ENCODE measurements at regions not wholly inside any gene's neighbourhood (a gene's known extent, or its start where the extent isn't known, plus 50 kb on each side); places are given as distances from the start of the nearest gene placed in this dataset.

GRCh38 chr5:96065685-96066385 is 104.2 kb upstream of the ELL2 start:
- TF ChIP-seq CTCF (IDR thresholded peaks at IDR 0.05) (no peak), POLR2A (IDR thresholded peaks at IDR 0.05) (no peak)
- Histone ChIP-seq H3K27me3 (no peaks in the 10 kb centered on the region), H3K27ac (no peak overlapping the region)

GRCh38 chr5:96064877-96065276 is 103.2 kb upstream of the ELL2 start:
- WGBS, 2 donors, result 94 to 97% methylated on average over 2 of the region's 2 CpGs

More at GRCh38 chr5:96065685-96066385, 104.2 kb upstream of the ELL2 start:
- H3K4me1 ChIP-seq, result no peaks in the 10 kb centered on the region
- H3K4me3 ChIP-seq, result no peak overlapping the region
- intact Hi-C loops (cut with DNase I; ENCODE audit: low total_unique reads), result no loop called here
- H3K36me3 ChIP-seq (ENCODE audit: low read depth, missing control alignments), result no peaks in the 10 kb centered on the region
- no peak for DNase-seq
- no peaks in the 10 kb centered on the region for H3K9me3 ChIP-seq

GRCh38 chr5:96062836-96063235 is 101.2 kb upstream of the ELL2 start:
- TF ChIP-seq CTCF (IDR thresholded peaks at IDR 0.05) (no peak), POLR2A (IDR thresholded peaks at IDR 0.05) (no peak)
- no peaks in the 10 kb centered on the region for H3K27me3 ChIP-seq
- intact Hi-C loops (cut with DNase I; ENCODE audit: low total_unique reads), result no loop called here
- no peak overlapping the region for H3K27ac ChIP-seq
- no peaks in the 10 kb centered on the region for H3K36me3 ChIP-seq (ENCODE audit: low read depth, missing control alignments)
- no peak overlapping the region for H3K4me3 ChIP-seq
- WGBS, 2 donors, result 91 to 100% methylated on average over 1 of the region's 1 CpG
- H3K4me1 ChIP-seq, result no peaks in the 10 kb centered on the region
- DNase-seq, result no peak
- H3K9me3 ChIP-seq, result no peaks in the 10 kb centered on the region

More at GRCh38 chr5:96064877-96065276, 103.2 kb upstream of the ELL2 start:
- Histone ChIP-seq H3K27me3 (no peaks in the 10 kb centered on the region), H3K36me3 (ENCODE audit: low read depth, missing control alignments) (no peaks in the 10 kb centered on the region), H3K9me3 (no peaks in the 10 kb centered on the region), H3K27ac (no peak overlapping the region), H3K4me1 (no peaks in the 10 kb centered on the region), H3K4me3 (no peak overlapping the region)
- TF ChIP-seq CTCF (IDR thresholded peaks at IDR 0.05) (no peak), POLR2A (IDR thresholded peaks at IDR 0.05) (no peak)
- intact Hi-C loops (cut with DNase I; ENCODE audit: low total_unique reads), result no loop called here
- DNase-seq, result no peak

GRCh38 chr5:96058084-96058483 is 96.4 kb upstream of the ELL2 start:
- H3K27me3 ChIP-seq, result no peaks in the 10 kb centered on the region
- intact Hi-C loops (cut with DNase I; ENCODE audit: low total_unique reads), result no loop called here
- H3K36me3 ChIP-seq (ENCODE audit: low read depth, missing control alignments), result no peaks in the 10 kb centered on the region
- no peaks in the 10 kb centered on the region for H3K9me3 ChIP-seq
- no peak for DNase-seq
- no peak overlapping the region for H3K27ac ChIP-seq
- no peak overlapping the region for H3K4me3 ChIP-seq
- TF ChIP-seq CTCF (IDR thresholded peaks at IDR 0.05), result no peak
- no peak for TF ChIP-seq POLR2A (IDR thresholded peaks at IDR 0.05)
- H3K4me1 ChIP-seq, result no peaks in the 10 kb centered on the region
